Gastrocnemius medialis (tissue), 4 donors: ENCODE measurements at regions not wholly inside any gene's neighbourhood (a gene's known extent, or its start where the extent isn't known, plus 50 kb on each side); places are given as distances from the start of the nearest gene placed in this dataset.

Experiments
- ATAC-seq, 2 donors: fragments of 150-250 bp; one replicate each; pipeline ENCODE4 v1.9.1; 2016
- DNase-seq, 2 donors: peaks; one replicate each; pipeline ENCODE4 v3.0.0-alpha.2; 2019
- H3K27ac ChIP-seq, 4 donors: fragments of 200-600 bp; sonication (generic); 1 replicate in 1 of 4; 2 replicates in 3 of 4; pipeline ENCODE4 v1.5.1; 2016 to 2018; ENCODE audit warnings: mild to moderate bottlenecking in 2 of 4, moderate library complexity in 1 of 4
- H3K27me3 ChIP-seq, 3 donors: fragments of 200-600 bp; sonication (generic) in 2 of 3; 1 replicate in 1 of 3; 2 replicates in 2 of 3; pipeline versions ENCODE4 v1.5.1 to v1.6.0; 2016 to 2019; ENCODE audit warnings: mild to moderate bottlenecking in 1 of 3, moderate library complexity in 1 of 3
- H3K36me3 ChIP-seq, 2 donors: fragments of 200-600 bp; sonication (generic) in 1 of 2; one replicate each; pipeline ENCODE4 v1.5.1; 2017 to 2018
- H3K4me1 ChIP-seq, 2 donors: fragments of 200-600 bp; sonication (generic) in 1 of 2; one replicate each; pipeline ENCODE4 v1.5.1; 2016 to 2017; ENCODE audit warnings: mild to moderate bottlenecking in 2 of 2
- H3K4me3 ChIP-seq, 4 donors: fragments of 200-600 bp; sonication (generic) in 3 of 4; 1 replicate in 1 of 4; 2 replicates in 3 of 4; pipeline ENCODE4 v1.5.1; 2016 to 2019; ENCODE audit warnings: mild to moderate bottlenecking in 2 of 4
- H3K9me3 ChIP-seq, 3 donors: fragments of 200-600 bp; sonication (generic) in 2 of 3; 1 replicate in 1 of 3; 2 replicates in 2 of 3; pipeline ENCODE4 v1.5.1; 2016 to 2019
- CTCF ChIP-seq, 5 experiments: fragments of 450-650 bp in 3 of 5; fragments of 200-600 bp in 2 of 5; sonication (generic) in 2 of 5; IDR thresholded peaks in 4 of 5; conservative IDR thresholded peaks in 1 of 5; 1 replicate in 4 of 5; 2 replicates in 1 of 5; pipeline ENCODE4 v1.5.1; 2016 to 2019; ENCODE audit warnings: antibody characterized with exemption in 5 of 5, mild to moderate bottlenecking in 3 of 5, moderate library complexity in 3 of 5
- POLR2A ChIP-seq, 2 donors: fragments of 450-650 bp; IDR thresholded peaks; one replicate each; pipeline ENCODE4 v1.6.1; 2017; ENCODE audit warnings: antibody characterized with exemption in 2 of 2, mild to moderate bottlenecking in 2 of 2, moderate library complexity in 2 of 2
- in situ Hi-C, 4 donors: fragments of 200-750 bp; cut with MboI; loops; one replicate each; pipeline versions ENCODE4 v1.15.0 to v1.8.0; 2017; ENCODE audit warnings: low sequenced_read_pairs in 4 of 4
- intact Hi-C: fragments of 100-400 bp; cut with DNase I; formaldehyde crosslinking; loops from one replicate; pipeline ENCODE4 v1.15.1; 2023; ENCODE audit warnings: low total_unique reads

DNA sequence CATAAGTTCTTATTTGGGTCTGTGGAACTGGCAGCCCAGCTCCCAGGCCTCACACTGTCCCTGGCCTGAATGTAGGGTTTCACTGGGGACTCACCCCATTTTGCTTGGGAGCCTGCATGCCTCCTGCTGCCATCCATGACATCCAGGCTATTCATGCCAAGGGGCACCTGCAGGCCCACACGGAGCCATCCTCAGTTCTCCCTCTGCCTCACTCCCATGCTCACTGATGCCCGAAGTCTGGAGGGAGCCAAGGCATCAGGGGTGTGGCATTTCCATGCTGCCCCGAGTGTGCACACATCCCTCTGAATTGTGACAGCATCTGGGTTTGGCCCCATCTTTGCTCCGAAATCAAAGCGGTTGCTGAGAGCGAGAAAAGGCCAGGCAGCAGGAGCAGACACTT lies 67.4 kb upstream of the ZNF804A start:
- Histone ChIP-seq H3K27me3 (no peaks in the 10 kb centered on the region), H3K9me3 (peaks cover 0 to 8% (median 0%) of the 10 kb centered on the region in 3 donors), H3K4me3 (no peak overlapping the region), H3K27ac (no peak overlapping the region), H3K36me3 (no peaks in the 10 kb centered on the region), H3K4me1 (no peaks in the 10 kb centered on the region)
- intact Hi-C loops: no loop called here
- in situ Hi-C loops: no loop called here
- ATAC-seq (no peak), DNase-seq (no peak)
- no peak for TF ChIP-seq POLR2A (IDR thresholded peaks at IDR 0.05)
- no peak for TF ChIP-seq CTCF (IDR thresholded peaks at IDR 0.05 in 4 of 5, conservative IDR thresholded peaks at IDR 0.05 in 1 of 5)

DNA sequence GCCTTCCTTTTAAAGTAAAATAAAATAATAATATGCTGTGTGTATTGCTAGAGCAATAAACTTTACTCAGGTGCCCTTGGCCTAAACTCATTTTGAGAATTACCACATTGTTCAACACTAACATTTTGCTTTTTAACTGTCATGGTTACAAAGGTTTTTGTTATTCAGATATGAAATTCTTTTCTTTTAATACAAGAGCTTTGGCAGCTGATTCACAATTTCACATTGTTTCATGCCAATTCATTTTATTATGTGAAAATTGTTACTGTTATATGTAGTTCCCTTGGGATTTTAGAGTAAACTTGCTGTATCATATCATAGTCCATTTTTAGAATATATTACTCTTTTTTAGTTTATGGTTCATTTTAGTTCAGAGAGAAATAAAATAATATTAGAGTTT lies 65.8 kb upstream of the ZNF804A start:
- intact Hi-C loops: no loop called here
- no peak for ATAC-seq
- H3K4me1 ChIP-seq: no peaks in the 10 kb centered on the region
- TF ChIP-seq CTCF (IDR thresholded peaks at IDR 0.05 in 4 of 5, conservative IDR thresholded peaks at IDR 0.05 in 1 of 5): no peak
- no peak for TF ChIP-seq POLR2A (IDR thresholded peaks at IDR 0.05)
- no peaks in the 10 kb centered on the region for H3K27me3 ChIP-seq
- DNase-seq: no peak
- peaks cover 0 to 8% (median 0%) of the 10 kb centered on the region in 3 donors for H3K9me3 ChIP-seq
- H3K36me3 ChIP-seq: no peaks in the 10 kb centered on the region
- no peak overlapping the region for H3K4me3 ChIP-seq
- in situ Hi-C loops: no loop called here
- H3K27ac ChIP-seq: no peak overlapping the region

DNA sequence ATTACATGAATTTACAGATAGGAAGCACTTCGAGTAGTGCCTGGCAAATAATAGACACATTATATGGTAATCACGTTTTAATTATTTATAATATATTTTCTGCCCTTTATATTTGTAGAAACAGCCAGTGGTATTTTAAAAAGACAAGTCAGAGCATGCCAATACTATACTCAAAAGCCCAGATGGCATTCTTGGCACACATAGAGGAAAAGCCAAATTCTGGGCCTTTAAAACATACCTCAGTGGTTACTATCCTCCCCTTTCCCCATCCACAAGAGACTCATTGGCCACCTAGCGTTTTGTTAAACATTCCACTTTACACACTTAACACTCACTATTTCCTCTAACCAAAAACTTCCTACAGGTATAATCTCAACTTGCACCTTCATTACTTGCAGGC lies 63.3 kb upstream of the ZNF804A start:
- ATAC-seq: no peak
- intact Hi-C loops: no loop called here
- H3K27me3 ChIP-seq: no peaks in the 10 kb centered on the region
- no peak for DNase-seq
- H3K4me1 ChIP-seq: no peaks in the 10 kb centered on the region
- H3K36me3 ChIP-seq: no peaks in the 10 kb centered on the region
- H3K4me3 ChIP-seq: no peak overlapping the region
- TF ChIP-seq CTCF (IDR thresholded peaks at IDR 0.05 in 4 of 5, conservative IDR thresholded peaks at IDR 0.05 in 1 of 5): no peak
- TF ChIP-seq POLR2A (IDR thresholded peaks at IDR 0.05): no peak
- H3K27ac ChIP-seq: no peak overlapping the region
- in situ Hi-C loops: no loop called here
- no peaks in the 10 kb centered on the region for H3K9me3 ChIP-seq

GRCh38 chr2:184540246-184540789 lies 58.0 kb upstream of the ZNF804A start:
- ATAC-seq: no peak
- no peak for DNase-seq

More at GRCh38 chr2:184540246-184540789, 58.0 kb upstream of the ZNF804A start:
- Histone ChIP-seq H3K27me3 (no peaks in the 10 kb centered on the region), H3K4me3 (no peak overlapping the region), H3K27ac (no peak overlapping the region), H3K9me3 (no peaks in the 10 kb centered on the region), H3K36me3 (no peaks in the 10 kb centered on the region), H3K4me1 (no peaks in the 10 kb centered on the region)
- intact Hi-C loops: no loop called here
- in situ Hi-C loops: no loop called here
- TF ChIP-seq POLR2A (IDR thresholded peaks at IDR 0.05) (no peak), CTCF (IDR thresholded peaks at IDR 0.05 in 4 of 5, conservative IDR thresholded peaks at IDR 0.05 in 1 of 5) (no peak)
